ES-I3 (cell line): ENCODE measurements at regions not wholly inside any gene's neighbourhood (a gene's known extent, or its start where the extent isn't known, plus 50 kb on each side); places are given as distances from the start of the nearest gene placed in this dataset.

Experiments used
- H3K36me3 ChIP-seq: 2 replicates; pipeline ENCODE4 v1.6.1; 2013; ENCODE audit warnings: mild to moderate bottlenecking, low read length, control low read depth, moderate library complexity; ENCODE audit not compliant: insufficient read depth
- H3K4me1 ChIP-seq: 2 replicates; pipeline ENCODE4 v1.6.1; 2013; ENCODE audit warnings: mild to moderate bottlenecking, control low read depth, low read length; ENCODE audit not compliant: insufficient read depth
- H3K9ac ChIP-seq: 2 replicates; pipeline ENCODE4 v1.6.1; 2013; ENCODE audit warnings: low read depth, mild to moderate bottlenecking, low read length, moderate library complexity
- H3K9me3 ChIP-seq: 2 replicates; pipeline ENCODE4 v1.6.1; 2013; ENCODE audit warnings: mild to moderate bottlenecking, low read length, moderate library complexity; ENCODE audit not compliant: control insufficient read depth, insufficient read depth

DNA sequence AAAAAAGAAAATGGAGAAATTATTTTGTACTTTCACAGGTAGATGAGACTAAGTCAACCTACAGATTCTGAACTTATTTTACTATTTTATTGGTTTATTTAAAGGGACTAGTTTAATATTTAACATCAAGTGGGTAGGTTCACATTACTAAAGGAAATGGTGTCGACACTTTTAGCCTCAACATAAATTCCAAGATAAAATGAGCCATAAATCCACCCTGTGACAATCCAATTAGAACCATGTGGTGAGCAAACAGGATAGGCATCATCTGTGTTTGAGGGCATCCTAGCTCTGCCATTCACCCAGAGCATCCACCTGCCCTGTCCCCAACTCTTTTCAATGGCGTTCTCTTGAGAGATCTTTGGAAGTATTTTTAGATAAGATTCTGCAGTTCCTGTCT lies 92.8 kb upstream of the PMFBP1 start:
- no peaks in the 10 kb centered on the region for H3K36me3 ChIP-seq
- no peaks in the 10 kb centered on the region for H3K4me1 ChIP-seq
- H3K9me3 ChIP-seq, result no peaks in the 10 kb centered on the region
- no peak overlapping the region for H3K9ac ChIP-seq

DNA sequence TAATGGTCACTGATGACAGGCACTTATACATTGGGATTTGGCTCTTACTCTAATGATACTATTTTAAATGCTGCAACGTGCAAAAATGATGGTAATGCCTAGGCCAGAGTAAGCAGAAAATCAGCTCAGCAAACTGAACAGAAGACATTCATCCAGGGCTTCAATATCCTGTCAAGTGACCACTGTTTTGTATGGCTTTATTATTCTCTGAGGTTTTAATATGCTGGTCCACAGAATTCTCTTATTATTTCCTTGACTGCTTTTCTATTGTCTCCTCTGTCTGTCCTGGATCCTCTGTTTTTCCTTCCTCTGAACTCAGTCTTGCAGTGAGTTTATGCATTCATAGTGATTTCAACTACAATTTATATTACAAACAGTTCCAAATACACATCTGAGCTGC lies 90.8 kb upstream of the PMFBP1 start:
- Histone ChIP-seq H3K9ac (no peak overlapping the region), H3K9me3 (no peaks in the 10 kb centered on the region), H3K4me1 (no peaks in the 10 kb centered on the region), H3K36me3 (no peaks in the 10 kb centered on the region)

DNA sequence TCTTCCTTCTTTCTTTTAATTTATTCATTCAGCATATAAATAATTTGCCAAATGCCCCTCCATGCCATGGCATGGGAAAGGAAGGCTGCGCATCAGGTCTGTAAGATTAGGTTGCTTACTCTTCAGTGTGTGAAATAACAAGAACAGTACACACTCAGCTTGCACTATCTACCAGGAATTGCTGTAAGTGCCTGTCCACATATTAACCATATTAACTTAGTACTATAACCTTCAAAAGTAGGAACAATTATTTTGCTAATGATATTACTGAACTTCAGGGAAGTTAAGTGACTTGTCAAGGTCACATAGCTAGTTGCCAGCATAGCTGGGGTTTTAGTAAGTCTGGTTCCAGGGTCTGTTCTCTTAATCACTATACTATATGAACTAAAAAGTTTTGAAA lies 89.2 kb upstream of the PMFBP1 start:
- Histone ChIP-seq H3K9ac (no peak overlapping the region), H3K9me3 (no peaks in the 10 kb centered on the region), H3K4me1 (peaks cover 11% of the 10 kb centered on the region; the same call in 1 of the 2 replicates), H3K36me3 (no peaks in the 10 kb centered on the region)

DNA sequence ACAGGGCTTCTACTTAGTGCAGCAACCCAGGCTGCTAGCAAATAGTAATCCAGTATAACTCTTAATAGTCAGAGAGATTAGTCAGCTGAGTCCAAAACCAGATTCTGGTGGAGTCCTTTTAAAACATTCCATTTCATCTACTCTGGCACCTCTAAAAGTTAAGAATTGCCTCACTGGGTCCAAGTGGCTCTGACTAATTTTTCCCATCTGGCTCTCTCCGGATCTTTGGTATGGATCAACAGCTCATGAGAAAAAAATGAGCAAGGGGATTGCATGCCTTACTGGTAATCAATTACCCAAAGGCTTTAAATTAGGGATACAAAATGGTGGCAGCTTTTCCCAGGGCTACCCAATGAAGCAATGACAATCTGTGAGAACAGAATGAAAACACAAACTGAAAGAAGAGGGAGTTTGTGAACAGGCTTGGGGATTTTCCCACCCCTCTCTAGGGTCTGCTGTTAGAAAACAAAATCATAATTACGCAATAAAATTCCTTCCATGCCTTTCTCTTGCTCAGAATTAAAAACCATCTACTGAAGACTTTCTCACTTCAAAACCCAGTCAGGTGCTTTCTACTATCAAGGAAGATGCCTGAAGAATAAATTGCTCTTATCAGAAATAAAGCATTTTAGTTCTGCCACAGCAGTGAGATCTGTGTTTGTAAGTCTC lies 84.6 kb upstream of the PMFBP1 start:
- Histone ChIP-seq H3K4me1 (peaks cover 11% of the 10 kb centered on the region; the same call in 1 of the 2 replicates), H3K9me3 (no peaks in the 10 kb centered on the region), H3K9ac (no peak overlapping the region), H3K36me3 (no peaks in the 10 kb centered on the region)

DNA sequence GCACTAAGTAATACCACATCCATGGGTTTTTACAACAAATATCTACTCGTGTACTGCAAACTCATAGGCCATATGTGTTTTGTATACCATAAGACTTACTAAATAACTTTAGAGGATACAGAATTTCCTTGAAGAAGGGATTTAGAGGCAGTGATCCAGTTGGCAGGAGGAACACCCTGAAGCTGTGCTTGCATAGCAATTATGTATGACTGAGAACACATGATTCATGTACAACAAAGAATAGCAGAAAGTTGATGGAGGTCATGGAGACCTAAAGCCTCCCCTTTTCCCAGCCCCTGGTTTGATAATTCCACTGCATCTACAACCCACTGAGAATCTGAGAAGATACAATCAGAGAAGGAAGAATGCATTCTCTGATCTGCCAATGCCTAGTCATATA lies 83.8 kb upstream of the PMFBP1 start:
- H3K9me3 ChIP-seq, result no peaks in the 10 kb centered on the region
- H3K9ac ChIP-seq, result no peak overlapping the region
- H3K36me3 ChIP-seq, result no peaks in the 10 kb centered on the region
- peaks cover 11% of the 10 kb centered on the region; the same call in 1 of the 2 replicates for H3K4me1 ChIP-seq

DNA sequence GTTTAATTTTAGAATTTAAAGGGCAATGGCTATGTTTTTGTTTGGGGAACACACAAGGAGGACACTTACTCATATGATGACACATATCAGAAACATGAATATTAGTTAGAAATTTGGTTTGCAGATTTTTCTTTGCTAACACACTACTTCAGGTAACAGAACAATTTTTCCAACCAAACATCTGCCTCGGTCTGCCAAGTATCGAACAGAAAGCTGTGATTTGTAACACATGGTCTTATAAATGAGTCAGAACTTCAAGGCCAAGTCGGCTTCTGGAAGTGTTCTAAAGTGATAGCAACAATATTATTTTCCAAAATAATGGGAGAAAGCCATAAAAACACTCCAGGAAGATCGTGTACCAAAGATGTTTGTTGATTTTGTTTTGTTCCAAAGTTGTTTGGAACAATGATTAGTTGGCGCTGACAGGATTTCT lies 75.9 kb upstream of the PMFBP1 start:
- Histone ChIP-seq H3K4me1 (no peaks in the 10 kb centered on the region), H3K36me3 (no peaks in the 10 kb centered on the region), H3K9ac (no peak overlapping the region), H3K9me3 (no peaks in the 10 kb centered on the region)

DNA sequence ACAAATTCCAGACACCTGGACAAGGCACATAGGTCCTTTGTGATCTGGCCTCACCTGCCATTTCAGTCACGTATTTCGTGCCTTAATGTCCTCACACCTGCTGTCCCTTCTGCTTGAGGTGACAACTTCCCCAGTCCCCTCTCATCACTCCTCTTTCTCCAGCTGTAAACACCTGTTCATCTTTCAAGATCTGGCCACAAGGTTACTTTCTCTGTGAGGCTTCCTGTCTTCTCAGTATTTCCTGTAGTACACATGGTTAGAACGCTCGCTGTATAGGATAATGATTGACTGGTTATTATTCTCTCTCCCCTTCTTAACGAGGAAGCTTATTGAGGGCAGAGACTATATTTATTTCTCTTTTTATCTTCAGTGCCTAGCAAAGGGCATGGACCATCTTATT lies 74.5 kb upstream of the PMFBP1 start:
- Histone ChIP-seq H3K4me1 (no peaks in the 10 kb centered on the region), H3K36me3 (no peaks in the 10 kb centered on the region), H3K9ac (no peak overlapping the region), H3K9me3 (no peaks in the 10 kb centered on the region)

DNA sequence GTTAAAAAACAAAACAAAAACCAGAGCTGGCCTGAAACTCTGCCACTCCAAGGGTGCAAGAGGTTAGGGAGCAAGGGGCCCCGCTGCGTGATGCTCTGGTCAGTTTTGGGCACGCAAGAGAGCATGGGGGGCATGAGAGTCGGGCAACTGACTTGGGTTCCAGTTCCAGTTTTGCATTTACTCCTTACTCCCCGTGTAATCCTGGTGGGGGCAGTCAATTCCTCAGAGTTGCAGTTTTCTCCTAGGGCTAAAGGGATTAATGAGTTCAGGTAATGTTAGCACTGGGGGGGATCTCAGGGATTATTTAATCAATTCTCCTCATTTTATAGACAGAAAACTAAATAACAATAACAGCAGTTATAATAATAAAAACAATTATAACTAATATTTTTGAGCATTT lies 72.9 kb upstream of the PMFBP1 start:
- Histone ChIP-seq H3K36me3 (no peaks in the 10 kb centered on the region), H3K4me1 (no peaks in the 10 kb centered on the region), H3K9me3 (no peaks in the 10 kb centered on the region), H3K9ac (no peak overlapping the region)

DNA sequence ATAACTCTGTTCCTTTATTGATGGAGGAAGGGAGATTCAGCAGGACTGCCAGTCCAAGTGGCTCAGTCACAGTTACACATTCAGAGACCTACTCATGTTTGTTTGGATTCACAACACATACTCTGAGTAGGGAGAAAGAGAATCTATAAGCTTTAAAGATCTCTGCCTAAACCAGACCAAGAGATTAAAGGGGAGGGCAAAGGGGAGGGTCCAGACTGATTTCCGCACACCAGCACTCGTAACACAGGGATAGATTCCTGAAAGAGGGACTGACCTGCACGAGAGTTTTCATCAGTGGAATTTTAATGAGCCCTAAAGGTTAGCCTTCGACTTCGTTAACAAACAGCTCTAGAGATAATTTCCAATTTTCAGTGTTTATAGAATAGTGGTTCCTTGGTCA lies 71.7 kb upstream of the PMFBP1 start:
- H3K36me3 ChIP-seq, result no peaks in the 10 kb centered on the region
- no peak overlapping the region for H3K9ac ChIP-seq

DNA sequence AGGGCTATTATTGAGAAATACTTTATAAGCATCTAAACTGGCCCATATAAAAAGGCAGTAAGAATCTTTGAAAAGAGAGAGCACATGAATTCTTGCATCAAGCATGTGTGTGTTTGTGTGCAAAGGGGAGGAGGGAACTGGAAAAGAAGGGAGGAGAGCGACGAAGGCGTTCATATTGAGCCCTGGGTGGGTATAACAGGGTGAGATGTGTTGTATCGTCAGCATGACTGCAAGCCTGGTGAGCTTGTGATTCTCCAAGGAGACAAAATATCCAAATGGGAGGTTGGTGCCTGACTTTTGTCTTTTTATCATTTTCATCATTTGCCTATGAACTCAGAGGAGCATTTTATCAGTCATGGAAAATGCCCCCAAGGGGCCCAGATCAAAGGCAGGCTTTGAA lies 70.8 kb upstream of the PMFBP1 start:
- H3K9me3 ChIP-seq, result no peaks in the 10 kb centered on the region
- H3K36me3 ChIP-seq, result no peaks in the 10 kb centered on the region
- H3K4me1 ChIP-seq, result no peaks in the 10 kb centered on the region
- H3K9ac ChIP-seq, result no peak overlapping the region

More for the DNA sequence above, 71.7 kb upstream of the PMFBP1 start:
- H3K4me1 ChIP-seq, result no peaks in the 10 kb centered on the region
- H3K9me3 ChIP-seq, result no peaks in the 10 kb centered on the region

DNA sequence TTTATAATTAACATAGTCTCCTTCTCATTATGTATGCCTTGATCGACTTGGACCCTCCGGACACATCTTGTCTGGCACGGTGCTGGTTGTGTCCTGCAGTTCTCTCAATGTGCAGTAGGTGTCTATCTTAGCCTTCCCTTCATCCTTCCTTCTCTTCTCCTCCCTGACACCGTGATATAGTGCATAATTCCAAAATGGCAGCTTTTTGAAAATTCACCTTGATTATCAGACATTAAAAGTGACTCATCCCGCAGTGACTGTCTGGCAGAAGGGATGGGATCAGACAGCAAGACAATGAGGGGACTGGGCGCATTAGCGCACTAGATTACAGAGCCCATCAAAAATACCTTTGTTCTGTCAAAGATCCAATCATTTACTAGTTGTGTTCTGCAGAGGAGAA lies 70.0 kb upstream of the PMFBP1 start:
- no peaks in the 10 kb centered on the region for H3K4me1 ChIP-seq
- no peaks in the 10 kb centered on the region for H3K9me3 ChIP-seq
- no peak overlapping the region for H3K9ac ChIP-seq

DNA sequence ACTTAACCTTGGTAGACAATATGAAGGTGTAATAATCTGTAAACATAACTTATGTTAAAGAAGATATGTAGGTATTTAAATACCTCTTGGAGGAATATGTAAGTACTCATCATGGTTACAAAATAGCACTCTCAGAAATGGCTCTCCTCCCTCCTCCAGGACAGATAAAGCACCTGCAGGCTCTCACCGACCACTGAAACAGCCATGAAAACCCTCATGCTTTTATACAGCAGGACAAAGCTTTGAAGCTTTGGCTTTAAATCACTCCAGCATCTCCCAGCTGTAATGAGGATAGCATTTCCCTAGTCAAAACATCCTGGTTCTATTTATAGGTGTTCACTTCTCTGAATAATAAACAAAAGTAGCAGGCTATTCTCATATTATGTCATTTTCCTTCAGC lies 69.1 kb upstream of the PMFBP1 start:
- Histone ChIP-seq H3K9me3 (no peaks in the 10 kb centered on the region), H3K4me1 (no peaks in the 10 kb centered on the region), H3K36me3 (no peaks in the 10 kb centered on the region), H3K9ac (no peak overlapping the region)

More for the DNA sequence above, 70.0 kb upstream of the PMFBP1 start:
- no peaks in the 10 kb centered on the region for H3K36me3 ChIP-seq

DNA sequence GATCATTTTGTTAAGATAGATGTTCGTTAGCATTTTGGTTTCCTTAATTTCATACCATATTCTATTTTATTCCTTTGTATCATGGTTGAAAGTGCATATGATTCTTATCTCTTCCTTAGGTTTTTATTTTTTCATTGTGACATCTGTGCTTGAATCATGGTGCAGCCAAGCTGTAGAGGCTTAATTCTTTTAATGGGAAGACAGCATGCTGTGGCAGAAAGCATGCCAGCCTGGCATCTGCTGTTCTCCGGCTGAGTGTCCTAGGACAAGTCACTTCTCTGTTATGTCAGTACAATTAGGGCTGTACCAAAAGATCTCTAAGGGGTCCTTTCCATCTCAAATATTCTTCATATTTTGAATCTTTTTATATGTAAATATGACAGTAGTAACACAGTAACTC lies 68.5 kb upstream of the PMFBP1 start:
- H3K4me1 ChIP-seq, result no peaks in the 10 kb centered on the region
- H3K36me3 ChIP-seq, result no peaks in the 10 kb centered on the region
- no peaks in the 10 kb centered on the region for H3K9me3 ChIP-seq
- H3K9ac ChIP-seq, result no peak overlapping the region

DNA sequence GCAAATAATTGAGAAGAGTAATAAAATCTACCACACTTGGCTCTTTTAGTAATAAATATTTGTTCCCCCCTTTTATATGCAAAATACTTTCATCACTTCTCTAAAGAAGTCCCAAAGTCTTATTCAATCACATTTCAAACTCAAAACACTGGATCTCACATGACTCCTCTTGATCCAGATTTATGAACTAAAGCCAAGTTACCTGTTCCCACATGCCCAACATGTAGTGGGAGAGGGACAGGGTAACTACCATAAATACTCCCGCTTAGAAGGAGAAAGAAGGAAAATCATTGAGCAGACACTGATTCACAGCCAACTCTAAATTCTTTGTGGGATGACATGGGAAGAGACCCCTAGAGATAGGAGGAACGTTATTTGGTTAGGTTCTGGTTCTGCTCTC lies 64.9 kb upstream of the PMFBP1 start:
- Histone ChIP-seq H3K4me1 (no peaks in the 10 kb centered on the region), H3K9ac (no peak overlapping the region), H3K36me3 (no peaks in the 10 kb centered on the region), H3K9me3 (no peaks in the 10 kb centered on the region)

DNA sequence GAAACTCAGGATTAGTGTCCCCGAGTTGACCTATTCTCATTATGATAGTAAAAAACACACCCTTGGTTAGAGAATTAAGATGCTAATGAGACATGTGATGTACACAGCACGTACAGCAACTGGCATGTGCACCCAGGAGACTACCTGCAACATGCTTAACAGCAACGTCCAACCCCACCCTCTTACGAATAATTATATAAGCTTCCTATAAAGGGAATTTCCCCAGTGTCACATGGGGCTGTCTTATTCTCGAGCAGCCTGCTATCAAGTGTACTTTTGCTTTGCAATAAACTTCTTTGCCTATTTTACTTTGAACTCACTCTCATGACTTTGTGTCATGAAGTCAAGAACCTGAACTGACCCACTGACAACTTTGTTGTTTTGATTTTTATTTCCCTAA lies 62.4 kb upstream of the PMFBP1 start:
- no peaks in the 10 kb centered on the region for H3K9me3 ChIP-seq
- no peaks in the 10 kb centered on the region for H3K4me1 ChIP-seq
- H3K9ac ChIP-seq, result no peak overlapping the region
- H3K36me3 ChIP-seq, result no peaks in the 10 kb centered on the region

DNA sequence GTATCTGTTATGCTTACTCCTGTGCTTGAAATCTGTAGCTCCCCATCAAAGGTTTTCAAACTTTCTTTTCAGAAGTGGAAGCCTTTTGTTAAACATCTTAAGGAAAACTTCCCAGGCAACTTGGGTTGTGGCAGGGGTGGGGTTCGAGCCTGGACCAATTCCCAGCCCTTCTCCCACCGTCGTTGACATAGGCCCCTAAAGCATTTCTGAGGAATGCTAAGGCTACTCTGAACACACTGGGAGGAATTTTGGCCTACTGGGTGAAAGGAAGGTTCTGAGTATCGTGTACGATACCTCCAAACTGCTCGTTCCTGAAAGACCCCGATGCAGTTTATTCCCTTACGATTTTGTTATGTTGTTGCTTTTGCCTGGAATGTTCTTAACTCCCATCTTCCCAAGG lies 56.1 kb upstream of the PMFBP1 start:
- Histone ChIP-seq H3K9ac (no peak overlapping the region), H3K36me3 (no peaks in the 10 kb centered on the region), H3K9me3 (no peaks in the 10 kb centered on the region), H3K4me1 (no peaks in the 10 kb centered on the region)
